ENCODE measurements at regions not wholly inside any gene's neighbourhood (a gene's known extent, or its start where the extent isn't known, plus 50 kb on each side); places are given as distances from the start of the nearest gene placed in this dataset.

GRCh38 chr18:34108206-34108605 lies 116.5 kb downstream of the NOL4 start:
- no peak for TF ChIP-seq CTCF (IDR thresholded peaks at IDR 0.05; ENCODE audit: insufficient read depth, low read depth, low read length, missing control alignments)
- no peak for DNase-seq (ENCODE audit: low read depth)
- no peak overlapping the region for H3K4me3 ChIP-seq (ENCODE audit: low read length)

- no peak for TF ChIP-seq CTCF (IDR thresholded peaks at IDR 0.05; ENCODE audit: insufficient read depth, low read depth, low read length, missing control alignments)
- no peak for DNase-seq (ENCODE audit: low read depth)
These were observed 126.6 kb downstream of the NOL4 start for GRCh38 chr18:34098109-34098508.

GRCh38 chr18:34097312-34097711 lies 127.4 kb downstream of the NOL4 start:
- no peak for TF ChIP-seq CTCF (IDR thresholded peaks at IDR 0.05; ENCODE audit: insufficient read depth, low read depth, low read length, missing control alignments)
- no peak overlapping the region for H3K4me3 ChIP-seq (ENCODE audit: low read length)
- DNase-seq (ENCODE audit: low read depth) = peak; percentile 42

More at GRCh38 chr18:34098109-34098508, 126.6 kb downstream of the NOL4 start:
- H3K4me3 ChIP-seq (ENCODE audit: low read length) = no peak overlapping the region

GRCh38 chr18:34094148-34094547 lies 130.6 kb downstream of the NOL4 start:
- no peak for DNase-seq (ENCODE audit: low read depth)
- TF ChIP-seq CTCF (IDR thresholded peaks at IDR 0.05; ENCODE audit: insufficient read depth, low read depth, low read length, missing control alignments) = no peak
- no peak overlapping the region for H3K4me3 ChIP-seq (ENCODE audit: low read length)

- H3K4me3 ChIP-seq (ENCODE audit: low read length) = no peak overlapping the region
- TF ChIP-seq CTCF (IDR thresholded peaks at IDR 0.05; ENCODE audit: insufficient read depth, low read depth, low read length, missing control alignments) = no peak
- DNase-seq (ENCODE audit: low read depth) = no peak
These were observed 131.9 kb downstream of the NOL4 start for GRCh38 chr18:34092796-34093195.

GRCh38 chr18:34086370-34086769 lies 138.3 kb downstream of the NOL4 start:
- no peak for DNase-seq (ENCODE audit: low read depth)
- TF ChIP-seq CTCF (IDR thresholded peaks at IDR 0.05; ENCODE audit: insufficient read depth, low read depth, low read length, missing control alignments) = no peak
- H3K4me3 ChIP-seq (ENCODE audit: low read length) = no peak overlapping the region

- no peak for DNase-seq (ENCODE audit: low read depth)
- TF ChIP-seq CTCF (IDR thresholded peaks at IDR 0.05; ENCODE audit: insufficient read depth, low read depth, low read length, missing control alignments) = no peak
These were observed 139.5 kb downstream of the NOL4 start for GRCh38 chr18:34085140-34085739.

More at GRCh38 chr18:34085140-34085739, 139.5 kb downstream of the NOL4 start:
- no peak overlapping the region for H3K4me3 ChIP-seq (ENCODE audit: low read length)

Measured in epithelial cell of esophagus (primary cell).